GM12801 (cell line): ENCODE measurements at regions not wholly inside any gene's neighbourhood (a gene's known extent, or its start where the extent isn't known, plus 50 kb on each side); places are given as distances from the start of the nearest gene placed in this dataset.

Experiments
- CTCF ChIP-seq: IDR thresholded peaks from one replicate; pipeline ENCODE4 v1.5.1; 2011; ENCODE audit warnings: control low read depth; ENCODE audit not compliant: insufficient read length; ENCODE audit errors: extremely low read depth

- no peak for TF ChIP-seq CTCF
Observed at GRCh38 chr14:106506881-106507305, 980.5 kb downstream of the TMEM121 start.

DNA sequence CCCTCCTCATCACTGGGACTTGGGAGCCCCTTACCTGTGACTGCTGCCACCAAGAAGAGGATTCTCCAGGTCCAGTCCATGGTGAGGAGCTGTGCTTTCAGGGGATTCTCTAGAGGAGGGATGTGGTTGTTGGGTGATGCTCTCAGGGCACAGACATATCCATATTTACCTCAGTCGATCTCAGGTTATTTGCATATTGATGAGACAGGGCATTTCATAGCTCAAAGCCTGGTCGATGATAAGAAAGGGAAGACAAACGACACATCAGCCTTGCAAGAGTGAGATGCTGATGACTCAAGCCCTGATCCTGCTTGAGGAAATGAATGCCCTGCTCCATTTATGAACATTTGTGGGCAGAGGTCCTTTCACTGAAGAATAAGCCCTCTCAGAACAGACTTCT is 981.0 kb downstream of the TMEM121 start:
- no peak for TF ChIP-seq CTCF

DNA sequence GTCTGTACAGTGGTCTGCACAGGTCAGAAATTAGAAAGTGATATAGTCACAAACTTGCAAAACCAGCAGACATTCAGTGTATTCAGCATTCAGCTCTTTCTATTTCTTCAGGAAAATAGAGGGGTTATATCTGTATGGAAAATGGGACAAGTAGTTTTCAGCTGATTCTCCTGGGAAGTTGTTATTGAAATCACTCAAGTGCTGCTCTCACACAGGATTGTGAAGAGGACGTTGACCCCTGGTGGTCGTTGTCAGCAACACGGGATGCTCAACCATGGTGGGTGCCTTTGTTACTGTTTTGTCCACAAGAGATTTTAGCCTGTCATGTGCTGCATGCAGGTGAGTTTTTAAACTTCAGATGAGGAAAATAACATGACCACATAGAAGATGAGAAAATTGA is 981.8 kb downstream of the TMEM121 start:
- TF ChIP-seq CTCF, result no peak

DNA sequence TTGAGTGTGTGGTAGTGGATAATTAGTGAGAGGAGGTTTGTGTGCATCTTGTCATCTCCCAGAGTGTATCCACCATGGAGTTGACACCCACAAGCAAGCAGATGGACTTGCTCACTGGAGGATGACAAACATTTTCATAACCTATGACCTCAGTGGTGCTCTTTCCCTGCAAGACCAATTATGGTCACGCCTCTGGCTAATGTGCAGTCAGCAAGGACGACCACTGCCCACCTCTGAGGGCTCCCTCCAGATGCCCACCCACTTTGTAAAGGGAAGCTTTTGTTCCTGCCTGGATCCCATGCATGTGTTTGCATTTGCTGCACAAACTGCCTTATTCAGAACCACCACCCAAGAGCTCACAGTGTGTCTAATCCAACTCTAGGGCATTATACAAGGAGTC is 982.8 kb downstream of the TMEM121 start:
- no peak for TF ChIP-seq CTCF

- no peak for TF ChIP-seq CTCF
Observed at GRCh38 chr14:106509807-106510206, 983.4 kb downstream of the TMEM121 start.

GRCh38 chr14:106511006-106511799 is 984.8 kb downstream of the TMEM121 start:
- no peak for TF ChIP-seq CTCF

DNA sequence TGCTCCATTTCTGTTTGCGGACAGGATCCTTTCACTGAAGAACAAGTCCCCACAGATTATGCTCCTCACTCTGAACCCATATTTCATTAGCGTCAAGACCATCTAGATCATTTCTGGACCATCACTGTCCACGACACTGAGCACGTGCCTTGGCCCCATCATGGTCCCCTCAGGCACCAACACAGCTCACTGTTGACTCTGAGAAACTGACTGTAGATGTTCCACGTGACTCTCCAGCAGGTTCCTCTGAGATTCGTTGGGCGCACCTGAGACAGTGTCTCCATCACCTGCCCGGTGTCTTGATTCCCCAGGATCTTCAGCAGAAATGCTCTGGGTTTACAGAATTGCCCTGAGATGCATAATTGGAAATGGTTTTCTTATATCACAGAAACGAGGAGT is 985.4 kb downstream of the TMEM121 start:
- no peak for TF ChIP-seq CTCF

DNA sequence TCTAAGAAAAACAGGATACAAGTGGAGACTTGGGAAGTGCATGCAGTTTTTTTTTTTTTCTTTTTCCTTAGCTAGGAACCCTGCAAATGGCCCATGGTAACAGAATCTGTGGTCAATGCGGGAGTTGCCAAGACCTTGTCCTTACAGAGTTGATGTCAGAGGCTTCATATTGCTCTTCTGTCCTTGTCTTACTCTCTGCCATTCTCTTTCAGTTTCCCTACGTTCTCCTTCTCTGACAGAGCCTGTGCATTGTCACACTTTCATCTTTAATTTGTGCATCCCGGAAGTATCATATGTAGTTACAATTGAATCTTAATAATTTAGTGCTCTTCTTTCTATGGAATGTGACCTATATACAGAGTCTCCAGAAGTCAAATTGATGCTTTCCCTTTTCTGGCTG is 986.9 kb downstream of the TMEM121 start:
- no peak for TF ChIP-seq CTCF
